Stimulated activated CD8-positive, alpha-beta memory T cell treated with anti-CD3 and anti-CD28 coated beads, Interleukin-7, amount 100 ng/mL, for 24 hours (primary cell): ENCODE measurements at regions not wholly inside any gene's neighbourhood (a gene's known extent, or its start where the extent isn't known, plus 50 kb on each side); places are given as distances from the start of the nearest gene placed in this dataset.
"Not testable (repeated sequence)": the region's sequence is repeated elsewhere in the genome, so short reads cannot be mapped to it uniquely, and the experiment has no call there.

Experiments
- DNase-seq: peaks from one replicate; pipeline ENCODE4 v3.0.0-alpha.2; 2020; ENCODE audit warnings: low read depth

DNA sequence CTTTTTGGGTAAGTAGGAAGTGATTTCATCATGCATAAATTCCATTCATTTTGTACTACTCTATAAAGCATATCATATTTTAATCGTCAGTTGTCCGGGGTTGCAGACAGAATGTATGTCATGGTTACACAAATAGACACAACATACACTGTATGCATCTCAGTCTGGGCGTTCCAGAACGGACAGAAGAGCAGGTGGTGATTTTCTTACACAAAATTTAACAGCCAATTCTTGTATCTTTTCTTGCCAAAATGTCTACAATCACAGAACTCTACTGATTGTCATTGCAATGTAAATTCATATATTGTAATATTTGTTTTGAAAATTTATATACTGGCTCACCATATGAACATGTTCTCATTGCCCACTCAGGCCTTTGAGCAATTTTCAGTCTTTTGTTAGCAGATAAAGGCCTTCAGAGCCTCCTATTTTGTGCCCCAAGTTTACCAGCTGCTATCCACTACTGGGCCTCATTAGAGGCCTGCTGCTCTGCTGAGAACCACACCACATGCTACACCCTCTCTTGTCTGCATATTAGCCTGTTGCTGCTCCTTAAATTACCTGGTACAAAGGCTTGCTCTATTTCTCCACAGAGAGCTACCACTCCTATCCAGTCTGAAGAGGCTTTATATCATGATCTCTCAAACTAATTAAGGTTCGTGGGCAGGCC, 61.5 kb downstream of the PRDM13 start:
- no peak for DNase-seq

DNA sequence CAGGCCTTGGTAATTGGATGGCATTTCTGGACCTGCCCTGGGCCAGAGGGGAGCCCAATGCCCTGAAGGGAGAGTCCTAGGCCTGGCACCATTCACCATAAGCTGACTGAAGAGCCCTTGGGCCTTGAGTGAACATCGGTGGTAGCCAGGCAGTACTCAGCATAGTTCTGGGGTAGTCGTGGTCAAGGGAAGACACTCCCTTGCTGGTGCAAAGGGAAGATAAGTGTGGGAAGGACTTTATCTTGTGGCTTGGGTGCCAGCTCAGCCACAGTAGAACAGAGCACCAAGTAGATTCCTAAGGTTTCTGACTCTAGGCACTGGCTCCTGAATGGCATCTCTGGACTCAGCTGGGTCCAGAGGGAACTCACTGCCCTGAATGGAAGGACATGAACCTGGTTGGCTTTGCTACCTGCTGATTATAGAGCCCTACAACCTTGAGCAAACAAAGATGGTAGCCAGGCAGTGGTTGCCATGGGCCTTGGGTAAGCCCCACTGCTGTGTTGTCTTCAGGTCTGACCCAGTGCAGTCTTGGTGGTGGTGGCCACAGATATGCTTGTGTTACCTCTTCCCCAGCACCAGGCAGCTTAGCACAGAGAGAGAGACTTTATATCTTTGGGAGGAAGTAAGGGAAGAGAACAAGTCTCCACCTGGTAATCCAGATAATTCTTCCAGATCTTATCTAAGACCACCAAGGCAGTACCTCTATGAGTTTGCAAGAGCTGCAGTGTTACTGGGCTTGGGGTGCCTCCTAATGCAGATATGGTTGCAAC, 83.5 kb downstream of the PRDM13 start:
- no peak for DNase-seq

DNA sequence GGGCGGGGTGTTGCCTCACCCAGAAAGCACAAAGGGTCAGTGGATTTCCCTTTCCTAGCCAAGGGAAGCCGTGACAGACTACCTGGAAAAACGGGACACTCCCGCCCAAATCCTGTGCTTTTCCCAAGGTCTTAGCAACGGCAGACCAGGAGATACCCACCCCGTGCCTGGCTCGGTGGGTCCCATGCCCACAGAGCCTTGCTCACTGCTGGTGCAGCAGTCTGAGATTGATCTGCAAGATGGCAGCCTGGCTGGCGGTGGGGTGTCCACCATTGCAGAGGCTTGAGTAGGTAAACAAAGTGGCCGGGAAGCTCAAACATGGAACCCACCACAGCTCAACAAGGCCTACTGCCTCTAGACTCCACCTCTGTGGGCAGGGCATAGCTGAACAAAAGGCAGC, 95.7 kb downstream of the PRDM13 start:
- not testable (repeated sequence) for DNase-seq

DNA sequence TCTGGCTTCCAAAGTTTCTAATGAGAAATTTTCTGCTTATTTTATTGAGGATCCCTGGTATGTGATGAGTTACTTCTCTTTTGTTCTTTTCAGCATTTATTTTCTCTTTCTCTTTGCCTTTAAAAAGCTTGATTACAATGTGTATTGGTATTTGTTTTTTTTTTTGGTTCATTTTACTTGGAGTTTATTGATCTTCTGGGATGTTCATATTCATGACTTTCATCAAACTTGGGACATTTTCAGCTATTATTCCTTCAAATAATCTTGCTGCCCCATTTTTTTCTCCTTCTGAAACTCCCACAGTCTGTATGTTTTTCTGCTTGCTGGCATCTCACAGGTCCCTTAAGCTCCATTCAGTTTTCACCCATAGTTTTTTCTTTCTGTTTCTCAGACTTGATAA, 102.4 kb downstream of the PRDM13 start:
- no peak for DNase-seq

DNA sequence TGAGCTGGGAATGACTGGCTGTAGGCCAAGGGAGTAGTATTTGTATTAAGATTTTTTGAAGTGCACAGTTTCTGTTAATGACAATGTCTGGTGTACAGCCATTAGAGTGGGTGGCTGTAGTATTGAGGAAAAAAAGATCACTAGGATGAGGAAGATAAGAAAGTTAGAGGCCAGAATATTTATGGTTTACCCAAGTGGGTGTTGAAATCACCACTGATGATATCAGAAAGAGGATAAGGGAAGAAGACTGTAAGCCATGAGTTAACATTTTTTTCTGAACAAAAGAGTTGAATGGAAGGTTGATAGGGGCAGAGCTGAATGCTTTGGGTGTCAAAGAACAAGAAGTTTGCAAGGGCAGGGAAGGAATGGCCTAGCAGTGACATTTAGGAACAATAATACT, 104.7 kb downstream of the PRDM13 start:
- DNase-seq, result no peak

DNA sequence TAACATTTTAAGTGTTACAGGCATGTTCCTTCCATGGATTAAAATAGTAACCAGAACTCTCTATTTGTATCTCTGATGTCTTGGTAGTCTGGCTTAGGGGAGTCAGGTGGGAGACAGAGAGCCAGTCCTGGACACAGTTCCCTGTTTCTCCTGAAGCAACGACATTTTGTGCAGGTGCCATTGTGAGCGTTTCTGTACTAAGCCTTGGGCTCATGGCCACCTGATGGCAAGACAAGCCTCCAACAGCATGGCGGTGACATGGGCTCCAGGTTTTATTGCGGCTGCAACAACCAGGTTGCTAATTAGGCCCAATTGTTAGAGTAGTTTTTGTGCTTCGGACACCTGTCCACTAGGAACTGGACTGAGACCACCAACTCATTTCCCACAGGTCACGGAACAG, 105.3 kb downstream of the PRDM13 start:
- DNase-seq, result no peak

DNA sequence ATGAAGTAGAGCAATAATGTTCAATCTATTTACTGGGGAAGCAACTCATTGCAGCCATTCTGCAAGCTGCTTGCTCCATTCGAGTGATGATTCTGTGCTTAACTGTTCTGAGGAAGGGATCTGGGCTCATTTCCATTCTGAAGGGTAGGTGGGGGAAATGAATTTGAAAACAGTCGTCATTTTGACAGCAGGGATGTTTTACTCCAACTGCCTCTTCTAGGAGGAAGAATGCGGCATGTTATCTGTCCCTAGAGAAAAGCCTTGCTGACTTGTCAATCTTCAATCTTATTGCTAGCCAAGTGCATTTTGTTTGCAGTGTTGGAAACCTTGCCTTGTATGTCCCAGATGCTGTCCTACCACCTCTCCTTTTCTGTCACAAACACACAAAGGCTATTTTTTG, 105.9 kb downstream of the PRDM13 start:
- no peak for DNase-seq

DNA sequence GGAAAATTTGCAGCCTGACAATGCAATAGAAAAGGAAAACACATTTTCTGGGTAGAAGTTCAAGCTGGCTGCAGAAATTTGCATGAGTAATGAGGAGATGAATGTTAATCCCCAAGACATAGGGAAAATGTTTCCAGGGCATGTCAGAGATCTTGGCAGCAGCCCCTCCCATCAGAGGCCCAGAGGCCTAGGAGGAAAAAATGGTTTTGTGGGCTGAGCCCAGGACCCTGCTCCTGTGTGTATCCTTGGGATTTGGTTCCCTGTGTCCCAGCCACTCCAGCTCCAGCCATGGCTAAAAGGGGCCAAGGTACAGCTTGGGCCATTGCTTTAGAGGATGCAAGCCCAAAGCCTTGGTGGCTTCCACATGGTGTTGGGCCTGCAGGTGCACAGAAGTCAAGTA, 115.4 kb downstream of the PRDM13 start:
- DNase-seq, result not testable (repeated sequence)

DNA sequence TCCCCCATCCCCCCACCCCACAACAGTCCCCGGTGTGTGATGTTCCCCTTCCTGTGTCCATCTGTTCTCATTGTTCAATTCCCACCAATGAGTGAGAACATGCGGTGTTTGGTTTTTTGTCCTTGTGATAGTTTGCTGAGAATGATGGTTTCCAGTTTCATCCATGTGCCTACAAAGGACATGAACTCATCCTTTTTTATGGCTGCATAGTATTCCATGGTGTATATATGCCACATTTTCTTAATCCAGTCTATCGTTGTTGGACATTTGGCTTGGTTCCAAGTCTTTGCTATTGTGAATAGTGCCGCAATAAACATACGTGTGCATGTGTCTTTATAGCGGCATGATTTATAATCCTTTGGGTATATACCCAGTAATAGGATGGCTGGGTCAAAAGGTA, 123.6 kb downstream of the PRDM13 start:
- DNase-seq, result not testable (repeated sequence)

DNA sequence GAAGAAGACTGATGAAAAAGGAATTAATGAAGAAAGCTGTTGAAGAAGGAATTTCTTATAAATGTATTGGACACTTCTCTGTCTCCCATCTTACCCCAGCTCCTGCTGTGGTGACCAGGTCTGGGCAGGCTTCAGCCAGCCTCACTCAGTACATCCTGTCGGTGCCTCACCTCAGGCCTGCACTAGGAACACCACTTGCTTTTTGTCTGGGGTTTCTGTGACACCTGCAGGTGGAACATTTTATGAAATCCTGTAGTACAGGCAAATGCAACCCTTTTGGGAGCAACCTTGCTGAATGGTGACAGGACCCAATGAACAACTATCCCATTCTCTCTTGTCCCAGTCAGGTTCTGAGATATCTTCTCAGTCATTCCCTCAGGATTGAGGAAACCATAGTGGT, 129.7 kb downstream of the PRDM13 start:
- no peak for DNase-seq

DNA sequence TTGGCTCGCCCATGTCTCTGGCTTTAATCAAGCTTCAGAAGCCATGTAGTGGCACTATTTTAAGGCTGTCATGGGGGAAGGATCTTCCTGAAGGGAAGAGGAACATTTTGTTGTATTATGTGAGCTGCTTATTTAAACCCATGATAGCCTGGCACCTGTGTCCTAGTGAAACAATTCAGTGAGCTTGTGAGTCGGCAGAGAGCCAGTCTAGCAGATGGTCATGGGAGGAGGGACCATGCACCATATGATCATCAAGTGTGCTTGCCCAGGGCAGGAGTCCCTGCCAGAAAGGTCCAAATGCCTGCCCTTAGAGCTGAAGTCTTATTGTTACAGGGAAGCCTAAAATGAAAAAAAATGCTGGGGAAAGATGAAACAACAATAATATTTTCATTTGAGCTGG, 132.9 kb downstream of the PRDM13 start:
- no peak for DNase-seq

DNA sequence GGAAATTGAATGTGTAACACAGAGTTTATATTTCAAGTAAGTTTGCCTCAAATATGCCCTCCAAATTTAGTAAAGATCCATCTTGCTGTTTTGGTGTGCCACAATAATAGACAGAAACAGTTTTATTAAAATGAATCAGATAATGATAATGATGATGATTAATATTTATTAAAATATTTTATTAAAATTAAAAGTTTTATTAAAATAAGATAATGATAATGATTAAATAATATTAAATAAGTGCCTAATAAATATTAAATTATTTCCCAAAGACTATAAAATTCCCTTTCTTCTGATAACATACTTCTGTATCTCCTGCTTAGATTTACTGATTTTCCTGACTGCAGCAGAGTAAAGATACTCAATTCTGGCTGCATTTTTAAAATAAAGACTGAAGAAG, 134.5 kb downstream of the PRDM13 start:
- no peak for DNase-seq

DNA sequence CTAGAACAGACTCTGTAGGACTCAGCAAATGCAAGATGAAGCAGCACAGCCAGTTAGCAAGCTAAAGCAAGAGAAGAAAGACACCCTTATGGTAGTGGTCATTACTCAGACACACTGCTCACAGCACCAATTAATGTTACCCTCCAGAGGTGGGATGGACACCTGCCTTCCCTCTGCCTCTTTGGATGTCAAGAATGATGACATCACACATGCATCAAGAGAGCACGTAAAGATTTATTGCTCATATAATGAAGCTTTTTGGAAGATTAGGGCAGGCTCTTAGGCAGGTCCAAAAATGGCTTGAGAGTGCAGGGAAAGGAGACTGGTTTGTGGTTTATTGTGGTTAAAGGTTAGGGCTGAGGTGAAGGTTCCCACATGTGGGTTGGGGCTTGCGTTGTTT, 137.0 kb downstream of the PRDM13 start:
- no peak for DNase-seq

DNA sequence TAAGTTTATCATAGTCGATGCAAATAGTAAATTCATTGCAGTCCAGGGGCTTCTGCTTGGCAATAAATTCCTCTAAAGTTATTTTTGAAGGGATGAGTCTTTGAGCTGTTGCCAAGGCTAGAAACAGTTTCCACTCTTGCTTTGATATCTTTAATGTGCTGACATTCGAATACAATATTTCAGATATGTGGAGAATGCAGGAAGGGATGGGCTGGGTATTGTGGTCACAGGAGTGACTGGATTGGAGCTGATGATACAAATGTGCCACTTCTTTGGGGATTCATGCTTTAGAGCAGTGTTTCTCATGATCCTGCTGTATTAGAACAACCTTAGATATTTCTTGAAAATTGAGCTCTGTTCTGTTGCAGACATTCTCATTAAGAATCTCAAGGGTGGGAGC, 139.0 kb downstream of the PRDM13 start:
- DNase-seq, result no peak

DNA sequence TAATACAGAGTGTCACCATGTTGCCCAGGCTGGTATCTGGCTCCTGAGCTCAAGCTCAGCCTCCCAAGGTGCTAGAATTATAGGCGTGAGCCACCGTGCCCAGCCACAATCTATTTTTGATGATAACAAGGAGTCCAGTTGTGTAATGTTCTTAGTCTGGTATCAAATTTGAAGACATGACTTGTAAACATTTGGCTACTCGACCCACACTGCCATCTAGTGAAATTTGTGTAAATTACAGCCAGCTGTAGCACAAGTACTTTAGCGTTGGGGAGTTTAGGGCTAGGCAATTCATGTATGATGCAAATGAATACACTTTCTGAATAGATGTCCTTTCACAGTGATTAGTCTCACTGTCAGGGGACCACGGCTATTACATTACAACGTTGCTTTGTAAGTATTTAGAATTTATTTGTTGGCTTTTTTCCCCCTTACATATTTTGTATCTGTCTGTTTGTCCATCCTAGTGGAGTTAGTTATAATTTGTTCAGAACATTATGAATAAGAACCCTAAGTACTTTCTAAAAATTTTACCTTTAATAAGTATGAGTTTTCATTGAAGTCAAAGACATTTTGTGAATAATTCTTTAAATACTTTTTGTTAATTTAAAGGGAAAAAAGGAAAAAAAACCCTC, 139.7 kb downstream of the PRDM13 start:
- no peak for DNase-seq

DNA sequence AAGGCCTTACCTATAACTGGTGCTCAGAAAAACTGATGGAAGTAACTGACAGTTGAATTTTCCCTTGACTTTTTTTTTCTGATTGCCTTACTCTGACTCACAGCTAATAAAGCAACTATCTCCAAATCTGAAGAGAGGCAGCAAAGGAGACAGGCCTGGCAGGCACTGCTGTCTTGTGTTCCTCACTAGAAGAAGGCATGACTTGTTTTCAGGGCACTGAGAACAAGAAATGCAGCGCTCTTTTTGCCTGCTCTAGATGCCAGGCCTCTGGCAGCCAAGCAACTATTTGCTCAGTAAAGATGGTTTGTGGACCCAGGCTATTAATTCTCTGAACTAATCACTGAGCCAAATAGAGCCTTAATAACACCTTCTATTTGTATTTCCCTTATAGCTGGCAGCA, 155.1 kb downstream of the PRDM13 start:
- no peak for DNase-seq

DNA sequence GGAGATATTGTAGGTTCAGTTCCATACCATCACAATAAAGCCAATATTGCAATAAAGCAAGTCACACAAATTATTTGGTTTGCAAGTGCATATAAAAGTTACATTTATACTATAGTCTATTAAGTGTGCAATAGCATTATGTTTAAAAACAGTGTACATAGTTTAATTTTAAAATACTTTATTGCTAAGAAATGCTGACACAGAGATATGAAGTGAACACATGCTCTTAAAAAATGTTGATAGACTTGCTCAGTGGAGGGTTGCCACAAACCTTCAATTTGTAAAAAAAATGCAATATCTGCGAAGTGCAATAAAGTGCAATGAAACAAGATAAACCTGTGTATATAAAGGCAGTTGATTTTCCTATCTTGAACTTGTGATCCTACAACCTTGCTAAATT, 161.5 kb downstream of the PRDM13 start:
- DNase-seq, result no peak

DNA sequence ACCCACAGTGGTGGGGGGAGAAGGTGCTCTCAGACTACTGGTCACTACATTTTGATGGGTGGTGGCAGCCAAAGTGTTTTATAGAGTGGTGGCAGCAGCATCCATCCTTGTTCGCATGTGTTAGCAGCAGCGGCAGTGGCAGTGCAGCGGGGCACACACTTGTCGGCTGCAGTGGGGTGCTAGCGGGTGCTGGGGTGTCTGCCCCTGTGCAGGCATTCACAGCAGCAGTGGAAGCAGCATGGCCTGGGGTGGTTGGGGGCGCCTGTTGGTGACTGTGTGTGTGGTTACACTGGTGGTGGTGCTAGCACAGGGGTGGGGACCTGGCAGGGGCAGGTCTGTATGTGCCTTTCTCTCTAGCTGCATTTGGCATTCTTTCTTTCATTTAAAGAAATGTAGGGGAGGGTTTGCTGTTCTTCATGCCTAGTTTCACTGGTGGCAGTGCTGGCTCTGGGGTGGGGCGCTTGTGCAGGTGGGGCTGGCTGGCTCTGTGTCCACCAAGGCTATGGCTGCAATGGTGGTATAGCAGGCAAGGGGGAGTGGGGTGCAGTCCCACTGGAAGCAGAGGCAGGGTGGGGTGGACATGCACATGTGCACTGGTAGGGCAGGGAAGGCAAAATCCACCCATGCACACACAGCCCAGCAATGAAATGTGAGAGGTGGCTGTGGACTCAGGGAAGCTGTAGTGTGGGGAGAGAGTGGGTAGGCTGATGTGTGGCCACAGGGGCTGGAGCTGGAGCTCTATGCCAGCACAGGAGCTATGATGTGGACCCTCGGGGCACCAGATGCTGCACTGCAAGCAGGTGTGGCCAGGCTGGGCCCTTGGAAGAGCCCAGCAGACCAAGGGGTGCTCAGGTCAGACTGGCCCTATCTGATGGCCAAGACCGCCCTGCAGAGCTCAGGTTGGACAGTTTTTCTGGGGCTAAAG, 173.3 kb downstream of the PRDM13 start:
- no peak for DNase-seq

DNA sequence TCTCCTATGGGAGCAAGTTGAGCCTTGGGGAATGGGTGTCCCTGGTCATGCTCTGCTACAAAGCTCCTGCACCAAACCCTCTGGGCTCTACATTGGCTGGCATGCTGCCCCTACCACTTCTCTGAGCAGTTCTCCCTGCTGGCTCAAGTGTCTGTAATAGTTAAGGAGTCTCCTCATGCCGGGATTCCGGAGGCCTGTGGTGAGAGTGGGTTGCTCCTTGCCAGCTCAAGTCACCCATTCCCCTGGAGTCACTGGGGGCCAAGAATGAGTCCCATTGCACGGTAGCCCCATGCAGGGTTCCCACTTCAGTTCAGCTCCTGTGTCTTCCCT, 173.9 kb downstream of the PRDM13 start:
- DNase-seq, result no peak

DNA sequence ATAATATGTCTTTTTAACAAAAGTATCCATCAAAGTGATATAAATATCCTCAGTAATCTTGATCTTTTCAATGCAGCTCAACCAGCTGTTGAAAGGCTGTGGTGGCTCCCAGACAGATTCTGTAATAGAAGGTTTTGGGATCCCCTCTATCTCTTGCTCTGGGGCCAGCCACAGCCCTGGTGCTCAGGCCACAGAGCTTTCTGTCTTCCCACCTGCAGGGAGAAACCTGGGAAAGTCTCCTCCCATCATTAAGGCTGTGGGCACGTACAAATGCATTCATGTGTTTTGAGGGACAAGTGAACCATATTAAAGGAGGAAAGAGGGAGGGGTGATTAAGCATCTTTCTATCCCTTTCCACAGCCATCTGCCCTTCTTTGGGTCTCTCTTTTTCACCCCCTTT, 183.1 kb downstream of the PRDM13 start:
- no peak for DNase-seq

DNA sequence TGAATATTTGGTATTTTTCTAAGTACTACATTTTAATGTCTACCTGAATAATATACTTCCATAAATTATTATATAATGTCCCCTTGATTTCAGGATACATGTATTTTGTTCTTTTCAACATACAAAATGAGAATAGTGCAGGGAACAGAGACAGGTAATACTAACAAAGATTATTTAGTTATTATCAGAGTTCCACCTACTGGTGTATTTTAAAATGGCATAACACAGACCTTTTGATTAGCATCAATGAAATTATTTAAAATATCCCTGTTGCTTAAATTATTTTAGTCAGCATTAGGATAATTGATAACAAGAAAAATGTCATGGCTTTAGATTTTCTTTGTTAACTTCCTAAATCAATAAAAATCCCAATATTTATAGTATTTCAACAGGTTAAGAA, 184.0 kb downstream of the PRDM13 start:
- DNase-seq, result no peak

DNA sequence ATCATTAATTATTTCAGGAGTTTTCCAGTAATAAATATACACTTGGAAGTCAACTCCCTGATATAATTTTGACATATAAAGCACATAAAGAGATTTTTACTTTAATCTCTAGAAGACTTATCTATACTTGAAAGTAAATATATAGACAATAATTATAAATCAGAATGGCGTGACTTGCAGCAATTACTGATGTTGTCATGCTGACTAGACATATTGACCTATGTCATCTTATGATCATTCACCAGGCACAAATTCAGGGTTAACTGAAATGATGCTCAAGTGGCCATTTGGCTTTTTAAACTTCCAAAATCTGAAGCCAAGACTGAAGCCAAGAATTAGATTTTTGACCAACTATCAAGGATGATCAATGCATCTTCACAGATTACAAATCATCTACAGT, 192.2 kb downstream of the MCHR2 start:
- no peak for DNase-seq
